ENCODE measurements at regions not wholly inside any gene's neighbourhood (a gene's known extent, or its start where the extent isn't known, plus 50 kb on each side); places are given as distances from the start of the nearest gene placed in this dataset.

DNA sequence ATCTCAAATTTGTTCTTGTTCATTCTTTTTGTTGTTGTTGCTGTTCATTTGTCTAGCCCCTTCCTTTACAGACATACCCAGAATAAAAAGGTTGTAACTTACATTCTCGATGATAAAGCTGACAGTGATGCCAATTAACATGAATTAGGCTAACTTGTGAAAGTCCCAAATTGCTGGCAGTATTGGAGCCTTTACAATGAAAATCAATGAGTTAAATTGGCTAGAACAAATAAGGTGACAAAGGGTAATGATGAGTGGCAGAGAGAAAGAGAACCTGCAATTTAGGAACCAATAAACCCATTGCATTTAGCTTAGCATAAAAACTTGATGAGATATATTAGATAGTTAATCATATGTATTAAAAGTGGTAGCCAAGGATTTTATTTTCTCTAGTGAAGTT lies 521.0 kb downstream of the ADCYAP1 start:
- TF ChIP-seq GATA3 (IDR thresholded peaks at IDR 0.05; ENCODE audit: low read depth, low read length): no peak
- no peak for TF ChIP-seq GATA2 (IDR thresholded peaks at IDR 0.05; ENCODE audit: low read depth, low read length)

DNA sequence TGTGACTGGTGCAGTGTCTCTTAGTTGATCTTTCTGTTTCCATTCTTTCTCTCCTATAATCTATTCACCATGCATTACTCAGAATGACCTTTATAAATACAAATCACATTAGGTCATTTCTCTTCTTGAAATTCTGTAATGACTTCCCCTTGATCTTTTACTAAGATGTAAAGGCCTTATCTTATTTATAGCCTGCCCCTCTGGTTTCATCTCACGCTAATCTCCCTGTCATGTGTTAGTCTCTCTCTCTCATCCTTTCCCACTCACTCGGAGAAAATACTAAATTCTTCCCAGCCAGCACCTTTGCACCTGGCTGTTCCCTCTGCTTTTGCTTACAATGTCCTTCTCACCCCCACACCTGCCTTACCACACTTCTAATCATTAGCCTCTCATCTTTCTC lies 530.8 kb downstream of the ADCYAP1 start:
- TF ChIP-seq GATA2 (IDR thresholded peaks at IDR 0.05; ENCODE audit: low read depth, low read length) (no peak), GATA3 (IDR thresholded peaks at IDR 0.05; ENCODE audit: low read depth, low read length) (no peak)

DNA sequence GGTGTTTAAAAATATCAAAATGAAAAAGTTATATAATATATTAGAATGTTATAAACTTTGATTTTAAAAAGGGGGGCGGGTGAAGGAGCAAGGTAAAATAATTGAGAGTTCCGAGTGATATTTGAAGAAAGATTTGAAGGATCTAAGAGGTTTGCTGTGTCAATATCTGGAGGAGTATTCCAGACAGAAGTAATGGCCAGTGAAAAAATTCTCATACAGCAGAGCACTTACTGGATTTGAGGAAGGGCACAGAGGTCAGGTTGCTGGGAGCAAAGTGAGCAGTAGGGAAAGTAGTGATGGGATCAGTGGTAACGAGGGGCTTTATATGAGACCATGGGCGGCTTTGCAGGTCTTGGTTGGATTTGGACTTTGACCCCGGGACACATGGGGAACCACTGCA lies 531.5 kb downstream of the ADCYAP1 start:
- TF ChIP-seq GATA2 (IDR thresholded peaks at IDR 0.05; ENCODE audit: low read depth, low read length) (no peak), GATA3 (IDR thresholded peaks at IDR 0.05; ENCODE audit: low read depth, low read length) (no peak)

DNA sequence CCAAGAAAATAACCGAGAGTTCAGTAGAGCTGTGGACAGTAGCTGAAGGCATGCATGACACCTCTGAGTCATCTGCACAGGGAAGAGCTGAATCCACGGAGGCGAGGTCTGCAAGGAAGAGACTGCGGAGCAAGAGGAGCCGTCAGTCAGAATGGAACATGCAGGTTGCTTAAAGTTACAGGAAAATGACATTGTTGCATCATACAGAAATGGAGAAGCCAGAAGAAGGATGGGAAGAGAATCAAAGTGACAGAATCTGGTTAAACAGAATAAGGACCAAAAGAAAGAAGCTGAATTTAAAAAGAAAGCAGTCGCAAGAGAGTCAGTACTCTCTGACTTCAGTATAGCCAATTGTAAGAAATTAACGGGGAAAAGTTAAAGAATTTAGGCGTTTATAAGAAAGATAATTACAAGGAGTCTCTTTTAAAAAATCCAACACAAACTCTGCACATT lies 533.8 kb downstream of the ADCYAP1 start:
- TF ChIP-seq GATA3 (IDR thresholded peaks at IDR 0.05; ENCODE audit: low read depth, low read length): no peak

DNA sequence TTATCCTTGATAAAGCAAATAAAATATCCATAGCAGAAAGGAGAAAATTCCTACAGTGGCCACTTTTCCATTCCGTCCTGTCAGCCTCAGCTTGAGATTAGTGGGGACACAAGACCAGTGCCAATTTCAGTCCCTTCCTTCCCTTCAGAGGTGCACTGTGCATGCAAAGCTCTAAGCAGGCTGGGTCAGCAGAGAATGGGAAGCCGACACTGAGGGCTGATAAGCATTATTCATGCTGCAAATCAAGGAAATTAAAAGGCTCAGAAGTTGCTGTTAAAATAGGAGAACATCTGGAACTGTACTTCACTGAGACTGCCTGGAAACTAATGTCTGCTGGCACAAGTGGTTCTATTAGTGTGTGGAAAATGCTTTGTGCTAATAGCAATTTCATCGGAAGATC lies 534.3 kb downstream of the ADCYAP1 start:
- TF ChIP-seq GATA3 (IDR thresholded peaks at IDR 0.05; ENCODE audit: low read depth, low read length) (no peak), GATA2 (IDR thresholded peaks at IDR 0.05; ENCODE audit: low read depth, low read length) (no peak)

DNA sequence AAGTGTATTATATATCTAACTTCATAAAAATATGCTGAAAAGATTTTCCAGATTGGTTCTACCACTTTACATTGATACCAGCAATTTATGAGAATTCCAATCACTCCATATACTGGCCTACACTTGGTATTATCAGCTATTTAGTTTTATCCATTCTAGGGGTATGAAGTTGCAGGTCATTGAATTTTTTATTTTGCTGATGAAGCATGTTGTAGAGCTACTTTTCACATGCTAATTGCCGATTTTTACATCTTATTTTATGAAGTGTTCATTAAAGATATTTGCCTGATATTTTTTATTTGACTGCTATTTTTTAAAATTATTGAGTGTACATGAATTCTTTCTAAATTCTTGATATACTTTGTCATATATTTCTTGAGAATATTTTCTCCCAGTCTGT lies 542.1 kb downstream of the ADCYAP1 start:
- TF ChIP-seq GATA2 (IDR thresholded peaks at IDR 0.05; ENCODE audit: low read depth, low read length): no peak
- TF ChIP-seq GATA3 (IDR thresholded peaks at IDR 0.05; ENCODE audit: low read depth, low read length): no peak

DNA sequence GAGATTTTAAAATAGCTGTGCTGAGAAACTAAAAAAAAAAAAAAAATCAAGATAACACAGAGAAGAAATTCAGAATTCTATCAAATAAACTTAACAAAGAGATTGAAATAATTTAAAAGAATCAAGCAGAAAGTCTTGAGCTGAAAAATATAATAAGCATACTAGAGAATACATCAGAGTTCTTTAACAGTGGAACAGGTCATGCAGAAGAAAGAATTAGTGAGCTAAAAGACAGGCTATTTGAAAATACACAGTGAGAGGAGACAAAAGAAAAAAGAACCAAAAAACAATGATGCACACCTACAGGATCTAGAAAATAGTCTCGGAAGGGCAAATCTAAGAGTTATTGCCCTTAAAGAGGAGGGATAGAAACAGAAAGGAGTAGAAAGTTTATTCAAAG lies 548.1 kb downstream of the ADCYAP1 start:
- TF ChIP-seq GATA2 (IDR thresholded peaks at IDR 0.05; ENCODE audit: low read depth, low read length) (no peak), GATA3 (IDR thresholded peaks at IDR 0.05; ENCODE audit: low read depth, low read length) (no peak)

DNA sequence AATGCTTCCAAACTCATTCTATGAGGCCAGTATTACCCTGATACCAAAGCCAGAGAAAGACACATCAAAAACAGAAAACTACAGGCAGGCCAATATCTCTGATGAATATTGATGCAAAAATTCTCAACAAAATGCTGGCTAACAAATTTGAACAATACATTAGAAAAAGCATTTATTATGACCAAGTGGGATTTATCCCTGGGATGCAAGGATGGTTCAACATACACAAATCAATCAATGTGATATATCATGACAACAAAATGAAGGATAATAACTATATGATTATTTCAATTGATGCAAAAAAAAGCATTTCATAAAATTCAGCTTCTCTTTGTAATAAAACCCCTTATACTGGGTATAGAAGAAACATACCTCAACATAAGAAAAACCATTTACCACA lies 550.9 kb downstream of the ADCYAP1 start:
- TF ChIP-seq GATA3 (IDR thresholded peaks at IDR 0.05; ENCODE audit: low read depth, low read length) (no peak), GATA2 (IDR thresholded peaks at IDR 0.05; ENCODE audit: low read depth, low read length) (no peak)

DNA sequence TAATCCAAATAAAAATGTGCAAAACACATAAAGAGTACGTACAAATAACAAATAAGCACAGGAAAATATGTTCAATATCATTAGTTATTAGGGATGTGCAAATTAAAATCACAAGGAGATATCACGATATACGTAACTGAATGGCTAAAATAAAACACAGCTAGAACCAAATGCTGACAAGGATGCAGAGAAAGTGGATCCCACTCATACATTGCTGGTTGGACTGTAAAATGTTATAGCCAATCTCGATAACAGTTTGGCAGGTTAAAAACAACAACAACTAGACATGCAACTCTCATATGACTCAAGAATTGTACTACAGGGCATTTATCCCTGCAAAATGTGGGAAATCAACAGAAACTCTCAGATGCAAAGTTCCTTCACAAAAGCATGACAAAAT lies 553.9 kb downstream of the ADCYAP1 start:
- TF ChIP-seq GATA3 (IDR thresholded peaks at IDR 0.05; ENCODE audit: low read depth, low read length): no peak
- no peak for TF ChIP-seq GATA2 (IDR thresholded peaks at IDR 0.05; ENCODE audit: low read depth, low read length)

DNA sequence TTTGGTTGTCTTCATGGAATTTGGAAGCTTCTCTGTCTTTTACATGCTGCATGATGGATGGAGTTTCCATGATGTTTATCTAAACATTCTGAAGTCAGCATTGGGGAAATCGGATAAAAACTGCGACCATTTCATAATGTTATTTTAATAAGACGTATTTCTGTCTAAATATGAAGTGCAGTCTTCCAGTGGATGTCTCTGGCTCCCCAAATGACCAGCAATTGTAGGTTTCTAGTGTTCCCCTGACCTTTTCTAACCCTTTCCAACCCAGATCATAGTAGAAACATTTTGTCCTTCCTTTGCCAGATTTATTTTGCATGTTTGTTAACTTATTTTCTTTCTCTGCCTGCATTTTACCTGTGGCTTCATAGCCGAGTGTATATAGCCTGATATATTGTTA lies 559.3 kb downstream of the ADCYAP1 start:
- TF ChIP-seq GATA3 (IDR thresholded peaks at IDR 0.05; ENCODE audit: low read depth, low read length) (no peak), GATA2 (IDR thresholded peaks at IDR 0.05; ENCODE audit: low read depth, low read length) (no peak)

DNA sequence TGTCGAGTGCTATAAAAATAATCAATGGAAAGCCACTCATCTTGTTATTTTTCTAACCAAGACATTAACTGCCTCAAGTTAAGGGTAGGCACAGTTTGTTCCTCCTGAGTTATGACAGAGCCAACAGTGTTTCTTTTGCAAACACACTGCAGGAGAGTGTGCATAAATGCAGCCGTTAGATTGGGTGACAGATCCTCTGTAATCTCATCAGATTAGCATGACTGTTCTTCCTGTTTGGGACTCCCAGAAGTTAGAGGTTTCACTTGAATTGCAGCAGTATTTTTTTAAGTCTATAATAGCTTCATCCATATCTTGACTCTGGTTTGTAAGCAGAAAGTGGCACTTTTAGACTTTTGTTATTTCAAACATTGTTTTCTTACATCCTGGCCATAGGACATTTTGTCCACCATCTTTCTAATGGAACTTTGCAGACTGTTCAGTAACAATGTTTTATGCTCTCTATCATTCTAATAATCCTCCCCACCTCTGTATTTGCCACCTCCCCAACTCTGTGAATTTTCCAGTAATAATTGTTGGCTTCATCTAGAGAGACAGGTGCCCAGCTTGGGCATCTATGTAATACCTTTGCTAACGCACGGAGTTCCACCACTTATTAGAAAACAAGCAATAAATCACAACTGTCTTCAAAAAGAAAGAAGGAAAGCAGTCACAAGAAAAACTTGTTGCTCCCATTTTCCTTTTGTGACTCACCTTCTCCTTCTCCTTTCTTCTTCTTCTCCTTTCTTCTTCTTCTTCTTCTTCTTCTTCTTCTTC lies 560.0 kb downstream of the ADCYAP1 start:
- no peak for TF ChIP-seq GATA2 (IDR thresholded peaks at IDR 0.05; ENCODE audit: low read depth, low read length)
- no peak for TF ChIP-seq GATA3 (IDR thresholded peaks at IDR 0.05; ENCODE audit: low read depth, low read length)

DNA sequence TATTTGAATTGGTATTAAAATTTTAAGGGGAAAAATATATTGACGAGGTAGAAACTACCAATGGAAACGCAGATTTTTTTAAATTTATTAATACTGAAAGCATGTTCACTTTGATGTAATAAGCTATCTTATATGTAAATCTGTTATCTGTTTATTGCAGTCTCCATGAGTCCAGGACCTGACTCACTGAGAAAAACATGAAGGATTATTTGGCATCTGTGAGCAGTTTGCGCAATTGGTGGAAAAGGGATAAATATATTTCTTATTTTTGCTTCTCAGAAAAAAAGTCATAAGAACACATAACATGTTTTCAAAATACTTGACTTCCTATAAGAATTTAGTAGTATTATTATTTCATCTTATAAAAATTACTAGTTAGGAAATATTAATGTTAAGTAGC lies 561.4 kb downstream of the ADCYAP1 start:
- TF ChIP-seq GATA3 (IDR thresholded peaks at IDR 0.05; ENCODE audit: low read depth, low read length) (no peak), GATA2 (IDR thresholded peaks at IDR 0.05; ENCODE audit: low read depth, low read length) (no peak)

DNA sequence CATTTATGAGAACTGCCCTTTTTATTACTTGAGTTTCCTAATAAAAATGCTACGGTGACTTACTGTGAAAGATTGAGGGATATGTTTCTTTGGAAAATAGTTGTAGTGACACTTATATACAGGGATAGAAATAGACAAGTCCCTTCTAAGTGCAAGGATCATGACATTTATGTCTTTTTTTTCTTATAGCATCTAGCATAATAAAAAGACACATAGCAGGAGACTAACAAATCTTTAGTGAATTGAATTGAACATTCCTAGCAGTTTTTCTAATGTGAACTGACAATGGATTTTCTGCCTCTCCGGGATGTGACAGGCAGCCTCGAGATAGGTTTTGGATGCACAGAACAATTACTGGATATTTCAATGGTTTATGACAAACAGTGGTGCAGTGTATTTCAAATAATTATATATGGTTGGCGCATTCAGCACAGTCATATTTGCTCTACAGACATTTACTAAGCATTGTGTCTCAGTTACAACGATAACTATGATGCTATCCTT lies 562.8 kb downstream of the ADCYAP1 start:
- TF ChIP-seq GATA3 (IDR thresholded peaks at IDR 0.05; ENCODE audit: low read depth, low read length) (no peak), GATA2 (IDR thresholded peaks at IDR 0.05; ENCODE audit: low read depth, low read length) (no peak)

DNA sequence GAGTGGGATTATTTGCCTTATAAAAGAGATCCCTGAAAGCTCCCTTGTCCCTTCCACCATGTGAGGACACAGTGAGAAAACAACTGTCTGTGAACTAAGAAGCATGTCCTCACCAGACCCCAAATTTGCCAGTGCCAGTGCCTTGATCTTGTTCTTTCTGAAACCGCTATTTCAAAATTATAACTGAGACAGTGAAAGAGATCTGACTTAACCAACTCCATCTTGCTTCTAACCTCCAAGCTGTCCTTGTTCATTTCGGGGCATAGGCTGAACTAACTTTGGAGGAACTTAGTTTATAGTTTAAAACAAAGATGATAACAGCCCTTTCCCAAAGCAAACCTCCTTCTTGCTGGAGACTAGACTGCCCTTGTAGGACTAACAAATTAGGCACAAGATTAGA lies 563.9 kb downstream of the ADCYAP1 start:
- no peak for TF ChIP-seq GATA3 (IDR thresholded peaks at IDR 0.05; ENCODE audit: low read depth, low read length)
- no peak for TF ChIP-seq GATA2 (IDR thresholded peaks at IDR 0.05; ENCODE audit: low read depth, low read length)

DNA sequence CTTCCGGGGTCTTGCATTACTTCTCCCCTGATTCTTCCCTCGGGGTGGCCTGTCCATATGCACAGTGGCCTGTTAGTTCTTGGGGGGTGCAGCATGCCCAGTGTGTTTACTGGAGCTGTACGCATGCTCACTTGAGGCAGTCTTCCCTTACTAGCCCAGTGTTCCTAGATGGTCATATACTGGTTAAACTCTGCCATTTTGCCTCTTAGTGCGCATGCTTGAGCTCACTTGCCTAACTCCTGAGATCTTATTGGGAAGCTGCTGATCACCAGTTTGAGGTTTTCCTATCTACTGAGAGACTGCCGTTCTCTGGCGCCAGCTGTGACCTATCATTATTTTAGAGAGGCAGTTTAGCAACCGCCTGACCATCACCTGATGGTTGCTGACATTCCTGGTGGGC lies 571.2 kb downstream of the ADCYAP1 start:
- TF ChIP-seq GATA2 (IDR thresholded peaks at IDR 0.05; ENCODE audit: low read depth, low read length) (no peak), GATA3 (IDR thresholded peaks at IDR 0.05; ENCODE audit: low read depth, low read length) (no peak)
